Smooth muscle cell of the brain vasculature (primary cell): ENCODE measurements at regions not wholly inside any gene's neighbourhood (a gene's known extent, or its start where the extent isn't known, plus 50 kb on each side); places are given as distances from the start of the nearest gene placed in this dataset.
A peak's percentile ranks its signal among the peaks of the same experiment; 100 is the strongest.
"Not testable (repeated sequence)": the region's sequence is repeated elsewhere in the genome, so short reads cannot be mapped to it uniquely, and the experiment has no call there.

Experiments
- DNase-seq: peaks from one replicate; pipeline ENCODE4 v3.0.0-alpha.2; 2012; ENCODE audit warnings: low read depth, low spot score

- no peak for DNase-seq
Observed at GRCh38 chr7:12456506-12456905, 52.8 kb upstream of the VWDE start.

- DNase-seq: peak; percentile 23
Observed at GRCh38 chr7:12458520-12459131, 55.0 kb upstream of the VWDE start.

- no peak for DNase-seq
Observed at GRCh38 chr7:12467837-12468236, 64.2 kb upstream of the VWDE start.

- DNase-seq: no peak
Observed at GRCh38 chr7:12469568-12469967, 65.9 kb upstream of the VWDE start.

- DNase-seq: no peak
Observed at GRCh38 chr7:12470930-12471329, 67.3 kb upstream of the VWDE start.

GRCh38 chr7:12474035-12474434 lies 70.4 kb upstream of the VWDE start:
- no peak for DNase-seq

GRCh38 chr7:12475362-12476063 lies 71.8 kb upstream of the VWDE start:
- no peak for DNase-seq

- DNase-seq: no peak
Observed at GRCh38 chr7:12477620-12478019, 74.0 kb upstream of the VWDE start.

- no peak for DNase-seq
Observed at GRCh38 chr7:12481722-12482121, 78.1 kb upstream of the VWDE start.

GRCh38 chr7:12485845-12486244 lies 82.2 kb upstream of the VWDE start:
- no peak for DNase-seq

GRCh38 chr7:12488341-12488740 lies 82.2 kb upstream of the SCIN start:
- DNase-seq: no peak

GRCh38 chr7:12490107-12490688 lies 80.3 kb upstream of the SCIN start:
- peak; percentile 6 for DNase-seq

- no peak for DNase-seq
Observed at GRCh38 chr7:12490940-12491339, 79.6 kb upstream of the SCIN start.

GRCh38 chr7:12491526-12491925 lies 79.0 kb upstream of the SCIN start:
- DNase-seq: no peak

GRCh38 chr7:12493407-12493806 lies 77.1 kb upstream of the SCIN start:
- DNase-seq: no peak

GRCh38 chr7:12493863-12494686 lies 76.4 kb upstream of the SCIN start:
- DNase-seq: no peak

- no peak for DNase-seq
Observed at GRCh38 chr7:12494687-12495024, 75.9 kb upstream of the SCIN start.

- DNase-seq: not testable (repeated sequence)
Observed at GRCh38 chr7:12496901-12497674, 73.4 kb upstream of the SCIN start.

GRCh38 chr7:12504149-12504548 lies 66.4 kb upstream of the SCIN start:
- no peak for DNase-seq

- no peak for DNase-seq
Observed at GRCh38 chr7:12508005-12508404, 62.5 kb upstream of the SCIN start.

- no peak for DNase-seq
Observed at GRCh38 chr7:12508554-12508953, 62.0 kb upstream of the SCIN start.

- DNase-seq: no peak
Observed at GRCh38 chr7:12517451-12517850, 53.1 kb upstream of the SCIN start.
